Activated CD8-positive, alpha-beta memory T cell treated with anti-CD3 and anti-CD28 coated beads, Interleukin-2, amount 10 ng/mL, durations not matched to agents 7 days and 5 days (primary cell): ENCODE measurements at regions not wholly inside any gene's neighbourhood (a gene's known extent, or its start where the extent isn't known, plus 50 kb on each side); places are given as distances from the start of the nearest gene placed in this dataset.

Experiments
- ATAC-seq: fragments of 150-1000 bp; cut with Tn5 transposase; one replicate; pipeline ENCODE4 v1.10.0; 2021; ENCODE audit warnings: moderate library complexity
- CTCF ChIA-PET: fragments of 350-600 bp; sonication (Branson Sonifier 250); formaldehyde crosslinking; loops from one replicate; lab custom pipeline; 2021; ENCODE audit warnings: antibody characterized with exemption; lab: Charles Lee
- DNase-seq: peaks from one replicate; pipeline ENCODE4 v3.0.0-alpha.2; 2020
- H3K27ac Mint-ChIP-seq: one replicate; pipeline ENCODE4 v1.8.0; 2021; ENCODE audit warnings: mild to moderate bottlenecking, mixed read lengths
- H3K27me3 Mint-ChIP-seq: one replicate; pipeline ENCODE4 v1.8.0; 2021; ENCODE audit warnings: mixed read lengths
- H3K36me3 Mint-ChIP-seq: one replicate; pipeline ENCODE4 v1.8.0; 2021; ENCODE audit warnings: mild to moderate bottlenecking, mixed read lengths
- H3K4me1 Mint-ChIP-seq: one replicate; pipeline ENCODE4 v1.8.0; 2021; ENCODE audit warnings: mixed read lengths
- H3K4me3 Mint-ChIP-seq: one replicate; pipeline ENCODE4 v1.8.0; 2021; ENCODE audit warnings: mild to moderate bottlenecking, moderate library complexity, mixed read lengths
- H3K9me3 Mint-ChIP-seq: one replicate; pipeline ENCODE4 v1.8.0; 2022; ENCODE audit warnings: low read depth, mixed read lengths

DNA sequence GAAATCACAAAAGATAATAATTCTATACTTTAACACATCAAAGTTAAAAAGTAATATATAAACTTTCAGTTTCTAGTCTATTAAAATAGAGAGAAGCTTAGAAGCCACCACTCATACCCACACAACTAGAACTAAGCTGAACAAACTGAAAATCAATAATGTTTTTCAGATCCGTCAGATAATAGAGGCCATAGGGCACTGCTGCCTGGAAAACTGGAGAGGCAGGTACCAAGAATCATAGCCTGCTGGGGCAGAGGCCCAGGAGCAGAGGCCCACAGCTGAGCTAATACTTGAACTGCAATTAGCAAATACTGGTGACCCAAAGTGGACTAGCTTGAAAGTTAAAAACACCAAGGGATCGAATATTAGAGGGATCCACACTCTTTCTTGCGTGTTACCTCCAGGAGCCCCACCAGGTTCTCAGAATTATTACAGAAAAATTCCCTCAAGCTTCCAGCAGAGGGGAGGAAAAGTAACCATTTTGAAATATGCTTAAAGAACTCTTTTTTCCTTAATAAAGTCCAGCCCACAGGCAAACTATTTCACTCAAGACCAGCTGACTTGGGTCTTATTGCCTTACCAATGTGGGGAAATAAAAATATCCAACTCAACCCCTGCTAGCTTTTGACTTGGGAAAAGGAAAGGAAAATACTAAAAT, 774.1 kb upstream of the IGFBP3 start:
- H3K4me3 Mint-ChIP-seq = no peak overlapping the region
- CTCF ChIA-PET = no interaction called here
- no peak overlapping the region for H3K27ac Mint-ChIP-seq
- H3K27me3 Mint-ChIP-seq = no peaks in the 10 kb centered on the region
- peaks cover 3% of the 10 kb centered on the region for H3K9me3 Mint-ChIP-seq
- DNase-seq = no peak
- H3K36me3 Mint-ChIP-seq = no peaks in the 10 kb centered on the region
- no peaks in the 10 kb centered on the region for H3K4me1 Mint-ChIP-seq
- ATAC-seq = no peak

DNA sequence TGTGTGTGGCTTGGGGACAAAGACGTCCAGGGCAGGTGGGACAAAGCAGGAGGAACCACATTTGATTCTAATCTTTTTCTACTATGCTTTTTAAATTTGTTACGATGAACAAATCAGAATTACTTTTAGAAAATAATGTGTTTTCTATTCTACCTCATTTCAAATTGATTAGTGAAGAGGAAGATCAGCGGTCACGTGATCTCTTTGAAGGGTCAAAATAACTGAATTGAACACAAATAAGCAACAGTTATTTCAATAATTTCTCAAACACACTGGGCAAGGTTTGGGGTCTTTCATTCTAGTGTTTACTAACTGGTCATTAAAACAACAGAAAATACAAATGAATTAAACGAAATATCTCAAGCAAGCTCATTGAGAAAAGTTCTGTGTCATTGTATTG, 773.0 kb upstream of the IGFBP3 start:
- Mint-ChIP-seq H3K27ac (no peak overlapping the region), H3K9me3 (peaks cover 3% of the 10 kb centered on the region), H3K27me3 (no peaks in the 10 kb centered on the region), H3K4me3 (no peak overlapping the region), H3K4me1 (no peaks in the 10 kb centered on the region), H3K36me3 (no peaks in the 10 kb centered on the region)
- DNase-seq (no peak), ATAC-seq (no peak)
- CTCF ChIA-PET = no interaction called here

DNA sequence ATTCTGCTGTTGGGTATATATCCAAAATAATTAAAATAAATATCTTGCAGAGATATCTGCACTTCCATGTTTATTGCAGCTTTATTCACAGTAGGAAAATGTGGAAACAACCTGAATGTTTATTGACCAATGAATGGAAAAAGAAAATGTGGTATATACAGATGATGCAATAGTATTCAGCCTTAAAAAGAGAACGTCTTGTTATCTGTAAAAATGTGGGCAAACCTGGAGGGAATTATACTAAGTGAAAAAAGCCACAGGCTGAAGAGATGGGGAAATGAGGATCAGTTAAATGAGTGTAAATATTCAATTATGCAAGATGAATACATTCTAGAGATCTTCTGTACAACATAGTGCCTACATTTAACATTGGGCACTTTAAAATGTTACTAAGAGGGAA, 766.1 kb upstream of the IGFBP3 start:
- ATAC-seq (no peak), DNase-seq (no peak)
- no peaks in the 10 kb centered on the region for H3K9me3 Mint-ChIP-seq
- H3K4me1 Mint-ChIP-seq = no peaks in the 10 kb centered on the region
- CTCF ChIA-PET = no interaction called here
- H3K27me3 Mint-ChIP-seq = no peaks in the 10 kb centered on the region
- no peak overlapping the region for H3K4me3 Mint-ChIP-seq
- no peak overlapping the region for H3K27ac Mint-ChIP-seq
- H3K36me3 Mint-ChIP-seq = no peaks in the 10 kb centered on the region

DNA sequence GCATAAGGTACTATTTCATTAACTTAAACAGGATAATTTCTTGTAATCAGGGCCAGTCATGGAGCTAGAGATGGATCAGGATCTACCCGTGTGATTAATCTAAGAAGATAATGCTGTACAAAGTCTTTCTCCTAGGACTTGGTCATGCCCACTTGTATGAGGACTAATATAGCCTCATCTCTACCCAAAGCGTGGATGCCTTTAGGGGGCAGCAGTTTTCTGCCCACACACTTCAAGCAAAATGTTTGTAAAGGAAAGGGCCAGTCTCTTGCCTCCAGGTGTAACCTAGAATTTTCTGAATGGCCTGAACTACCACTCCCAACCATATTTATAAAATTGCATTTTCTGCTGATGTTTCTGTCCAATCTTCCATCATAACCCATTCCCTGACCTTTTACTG, 764.0 kb upstream of the IGFBP3 start:
- ATAC-seq = no peak
- Mint-ChIP-seq H3K4me3 (no peak overlapping the region), H3K27ac (no peak overlapping the region), H3K36me3 (no peaks in the 10 kb centered on the region), H3K4me1 (no peaks in the 10 kb centered on the region), H3K27me3 (no peaks in the 10 kb centered on the region), H3K9me3 (no peaks in the 10 kb centered on the region)
- CTCF ChIA-PET = no interaction called here
- DNase-seq = no peak

DNA sequence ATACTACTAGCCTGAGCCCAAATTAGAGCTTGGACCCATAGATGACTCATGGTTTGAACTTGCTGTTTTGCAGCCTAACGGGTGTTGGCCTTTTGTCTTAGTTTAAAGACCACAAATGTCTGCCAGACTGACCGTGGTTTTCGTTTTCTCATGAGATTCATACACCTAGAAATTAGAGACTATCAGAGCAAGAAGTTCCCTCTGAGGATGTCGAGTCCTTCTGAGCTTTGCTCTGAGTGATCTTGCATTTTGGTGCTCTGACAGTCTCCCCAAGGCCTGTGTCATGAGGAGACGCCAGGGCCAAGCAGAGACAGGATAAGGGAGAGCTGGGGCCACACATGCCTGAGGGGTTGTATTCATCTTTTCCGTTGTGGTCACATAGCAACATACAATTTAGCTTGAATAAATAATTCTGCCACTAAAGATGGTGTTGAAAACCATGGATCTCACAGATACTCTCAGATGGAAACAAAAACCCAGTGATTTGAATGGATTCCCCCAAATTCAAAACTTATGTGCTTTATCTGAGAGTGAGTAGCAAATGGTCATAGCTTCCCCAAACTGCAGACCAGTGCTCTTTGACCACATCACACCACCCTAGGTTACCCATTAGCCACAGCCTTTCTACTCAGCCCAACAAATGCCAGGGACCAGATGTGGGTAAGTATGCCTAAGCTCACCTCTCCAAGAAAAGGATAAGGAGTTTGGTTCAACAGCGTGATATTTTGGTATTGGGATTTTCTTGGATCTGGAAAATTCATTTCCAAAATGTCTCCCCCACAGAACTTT, 762.0 kb upstream of the IGFBP3 start:
- H3K27me3 Mint-ChIP-seq = no peaks in the 10 kb centered on the region
- CTCF ChIA-PET = no interaction called here
- no peak overlapping the region for H3K4me3 Mint-ChIP-seq
- no peaks in the 10 kb centered on the region for H3K36me3 Mint-ChIP-seq
- DNase-seq = no peak
- ATAC-seq = no peak
- no peak overlapping the region for H3K27ac Mint-ChIP-seq
- no peaks in the 10 kb centered on the region for H3K9me3 Mint-ChIP-seq
- H3K4me1 Mint-ChIP-seq = no peaks in the 10 kb centered on the region

DNA sequence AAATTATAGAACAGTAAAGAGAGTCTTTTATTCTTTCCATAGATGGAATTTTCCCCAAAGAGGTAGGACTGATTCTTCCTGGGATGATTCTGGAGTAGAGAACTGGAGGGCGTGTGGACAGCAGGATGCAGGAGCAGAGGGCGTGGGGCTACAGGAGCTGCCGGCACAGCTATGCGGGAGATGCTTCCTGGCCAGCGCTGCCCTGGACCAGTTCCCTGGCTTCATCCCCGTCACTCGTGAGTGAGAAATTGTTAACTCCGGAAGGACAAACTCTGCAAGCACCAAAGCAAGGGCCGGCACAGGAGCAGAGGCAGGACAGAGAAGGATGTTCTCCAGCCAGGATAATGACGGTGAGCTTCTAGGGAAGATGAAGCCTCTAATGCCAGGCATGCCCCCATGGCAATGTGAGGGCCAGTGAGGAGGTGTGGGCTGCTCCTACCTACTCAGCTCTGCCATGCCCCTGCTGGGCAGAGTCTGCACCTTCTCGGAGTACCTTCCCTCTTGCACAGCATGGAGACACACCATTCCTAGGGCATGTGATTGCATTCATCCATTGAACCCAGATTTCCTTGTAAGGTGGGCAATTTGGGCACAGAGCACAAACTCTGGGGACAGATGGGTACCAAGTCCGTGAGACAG, 760.9 kb upstream of the IGFBP3 start:
- Mint-ChIP-seq H3K36me3 (no peaks in the 10 kb centered on the region), H3K27me3 (no peaks in the 10 kb centered on the region), H3K9me3 (no peaks in the 10 kb centered on the region), H3K27ac (no peak overlapping the region), H3K4me1 (no peaks in the 10 kb centered on the region), H3K4me3 (no peak overlapping the region)
- CTCF ChIA-PET = no interaction called here
- ATAC-seq = no peak
- no peak for DNase-seq

DNA sequence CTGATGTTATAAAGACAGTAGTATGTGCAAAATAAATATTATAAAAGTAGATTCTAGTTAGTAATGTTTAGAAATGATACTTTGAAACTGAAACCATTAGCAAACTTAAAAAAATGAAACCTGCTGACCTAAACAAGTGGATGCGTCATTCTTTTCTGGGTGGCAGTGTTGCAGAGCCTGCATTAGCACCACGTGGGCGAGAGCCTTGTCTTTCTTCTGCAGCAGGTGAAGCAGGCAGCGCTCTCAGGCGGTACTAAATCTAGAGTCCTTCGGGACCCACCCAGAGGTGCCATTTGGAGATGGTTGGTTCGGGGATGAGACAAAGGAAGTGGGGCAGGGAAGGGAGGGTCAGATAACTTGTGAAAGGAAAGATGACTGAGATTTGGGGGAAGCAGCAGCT, 759.1 kb upstream of the IGFBP3 start:
- Mint-ChIP-seq H3K27ac (no peak overlapping the region), H3K36me3 (no peaks in the 10 kb centered on the region), H3K4me3 (no peak overlapping the region), H3K27me3 (no peaks in the 10 kb centered on the region), H3K9me3 (no peaks in the 10 kb centered on the region), H3K4me1 (no peaks in the 10 kb centered on the region)
- ATAC-seq (no peak), DNase-seq (no peak)
- CTCF ChIA-PET = no interaction called here

DNA sequence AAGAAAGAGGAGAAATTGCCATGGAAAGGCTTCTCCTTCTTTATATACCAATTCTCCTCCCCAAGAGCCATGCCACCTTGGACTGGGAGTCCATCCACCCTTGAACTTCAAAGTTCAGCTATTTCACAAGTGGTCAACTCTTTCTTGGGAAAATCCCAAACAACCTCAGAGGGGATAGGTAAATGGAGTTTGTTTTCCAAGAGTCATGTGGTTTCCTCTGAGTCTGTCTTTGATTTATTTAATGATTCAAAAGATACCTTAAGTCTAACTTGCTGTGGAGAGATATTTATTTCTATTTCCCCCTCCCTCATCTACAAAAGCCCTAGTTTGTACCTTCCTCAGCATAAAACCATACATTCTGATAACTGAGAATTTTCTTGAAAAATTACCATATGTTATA, 758.6 kb upstream of the IGFBP3 start:
- Mint-ChIP-seq H3K27ac (no peak overlapping the region), H3K9me3 (no peaks in the 10 kb centered on the region), H3K4me3 (no peak overlapping the region), H3K27me3 (no peaks in the 10 kb centered on the region), H3K36me3 (no peaks in the 10 kb centered on the region), H3K4me1 (no peaks in the 10 kb centered on the region)
- ATAC-seq (no peak), DNase-seq (no peak)
- CTCF ChIA-PET = no interaction called here

DNA sequence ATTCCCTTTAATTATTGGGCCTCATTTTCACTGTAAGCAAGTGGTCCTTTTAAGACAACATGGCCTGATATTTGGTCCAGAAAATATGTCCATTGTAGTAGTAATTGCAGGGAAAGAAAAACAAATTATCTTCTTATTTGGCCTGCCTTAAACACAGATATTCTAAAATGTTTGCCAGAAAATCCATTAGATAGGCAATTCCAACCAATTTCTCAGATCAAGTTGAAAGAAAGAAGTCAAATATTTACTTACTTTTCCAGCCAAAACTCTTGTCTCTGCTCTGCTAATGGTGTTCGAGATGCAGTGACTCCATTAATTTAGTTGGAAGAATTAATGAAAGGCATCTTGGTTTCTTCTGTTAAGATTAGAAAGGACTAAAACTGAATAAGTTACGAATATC, 757.3 kb upstream of the IGFBP3 start:
- DNase-seq = no peak
- no peak overlapping the region for H3K27ac Mint-ChIP-seq
- H3K27me3 Mint-ChIP-seq = no peaks in the 10 kb centered on the region
- no peak for ATAC-seq
- H3K4me1 Mint-ChIP-seq = no peaks in the 10 kb centered on the region
- no peaks in the 10 kb centered on the region for H3K9me3 Mint-ChIP-seq
- no peak overlapping the region for H3K4me3 Mint-ChIP-seq
- CTCF ChIA-PET = no interaction called here
- no peaks in the 10 kb centered on the region for H3K36me3 Mint-ChIP-seq

DNA sequence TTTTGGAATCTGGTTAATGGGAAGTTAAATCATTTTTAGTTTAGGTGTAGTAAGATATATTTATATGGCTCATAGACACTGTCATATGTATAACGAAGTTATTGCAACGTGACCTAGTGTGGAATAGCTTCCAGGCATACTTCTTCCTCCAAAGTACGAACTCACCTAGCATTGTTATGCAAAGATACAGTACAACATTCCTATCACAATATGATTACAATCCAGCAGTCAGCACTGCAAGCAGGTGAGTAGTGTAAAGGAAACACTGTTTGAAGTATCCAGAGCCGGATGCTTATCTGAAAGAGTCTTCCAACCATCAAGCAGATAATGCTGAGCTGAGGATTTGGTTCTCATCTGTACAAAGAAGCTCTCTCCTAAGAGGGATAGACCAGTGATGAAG, 754.4 kb upstream of the IGFBP3 start:
- CTCF ChIA-PET = no interaction called here
- Mint-ChIP-seq H3K27me3 (no peaks in the 10 kb centered on the region), H3K27ac (no peak overlapping the region), H3K4me1 (no peaks in the 10 kb centered on the region), H3K36me3 (no peaks in the 10 kb centered on the region), H3K4me3 (no peak overlapping the region), H3K9me3 (peaks cover under 1% of the 10 kb centered on the region)
- no peak for ATAC-seq
- no peak for DNase-seq

DNA sequence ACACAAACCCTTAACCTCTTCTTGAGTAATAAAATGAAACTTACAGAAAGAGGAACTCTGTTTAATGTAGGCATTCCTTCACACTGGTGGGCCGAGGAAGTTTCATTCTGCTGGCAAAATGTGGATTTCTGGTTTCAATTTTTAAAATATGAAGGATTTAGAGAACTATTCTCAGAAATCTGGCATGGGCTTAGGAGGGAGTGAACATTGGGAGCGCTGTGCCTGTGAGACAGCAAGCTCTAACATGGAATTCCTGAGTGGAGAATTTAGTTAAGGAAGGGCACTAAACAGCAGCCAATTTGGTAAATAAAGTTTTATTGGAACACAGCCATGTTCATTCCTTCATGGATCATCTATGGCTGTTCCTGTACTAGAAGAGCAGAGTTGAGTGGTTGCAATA, 751.8 kb upstream of the IGFBP3 start:
- ATAC-seq (no peak), DNase-seq (no peak)
- Mint-ChIP-seq H3K4me3 (no peak overlapping the region), H3K36me3 (no peaks in the 10 kb centered on the region), H3K27ac (no peak overlapping the region), H3K4me1 (no peaks in the 10 kb centered on the region), H3K9me3 (peaks cover 6% of the 10 kb centered on the region), H3K27me3 (no peaks in the 10 kb centered on the region)
- CTCF ChIA-PET = no interaction called here

DNA sequence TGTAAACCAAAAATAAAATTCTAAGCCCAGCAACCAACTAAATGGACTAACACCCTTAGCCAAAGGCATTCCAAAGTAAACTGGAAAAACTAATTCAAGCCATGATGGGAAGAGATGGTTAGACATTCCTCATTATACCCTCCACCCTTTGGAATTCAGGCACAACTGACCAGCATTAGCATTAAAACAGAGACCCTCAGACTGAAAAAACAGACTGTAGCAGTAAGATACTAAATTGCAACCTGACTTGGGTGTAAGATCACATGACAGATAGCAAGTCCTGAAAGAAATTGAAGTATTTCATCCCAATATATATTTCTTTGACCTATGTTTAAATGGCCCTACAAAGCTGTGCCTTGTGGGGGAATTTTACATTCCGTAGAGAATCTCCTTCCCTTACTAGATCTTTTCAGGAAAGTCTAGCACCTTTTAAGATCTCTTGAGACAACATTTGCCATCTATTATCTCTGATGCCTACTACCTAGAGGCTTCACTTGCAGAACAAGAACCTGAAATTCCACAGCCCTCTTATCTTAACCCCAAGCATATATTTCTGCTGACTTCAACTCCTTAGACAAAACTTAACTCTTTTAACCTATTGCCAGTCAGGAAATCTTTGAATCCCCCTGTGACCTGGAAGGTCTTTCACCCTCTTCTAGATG, 750.2 kb upstream of the IGFBP3 start:
- CTCF ChIA-PET = no interaction called here
- Mint-ChIP-seq H3K27me3 (no peaks in the 10 kb centered on the region), H3K4me1 (no peaks in the 10 kb centered on the region), H3K27ac (no peak overlapping the region), H3K4me3 (no peak overlapping the region), H3K36me3 (no peaks in the 10 kb centered on the region), H3K9me3 (peaks cover 8% of the 10 kb centered on the region)
- ATAC-seq (no peak), DNase-seq (no peak)

DNA sequence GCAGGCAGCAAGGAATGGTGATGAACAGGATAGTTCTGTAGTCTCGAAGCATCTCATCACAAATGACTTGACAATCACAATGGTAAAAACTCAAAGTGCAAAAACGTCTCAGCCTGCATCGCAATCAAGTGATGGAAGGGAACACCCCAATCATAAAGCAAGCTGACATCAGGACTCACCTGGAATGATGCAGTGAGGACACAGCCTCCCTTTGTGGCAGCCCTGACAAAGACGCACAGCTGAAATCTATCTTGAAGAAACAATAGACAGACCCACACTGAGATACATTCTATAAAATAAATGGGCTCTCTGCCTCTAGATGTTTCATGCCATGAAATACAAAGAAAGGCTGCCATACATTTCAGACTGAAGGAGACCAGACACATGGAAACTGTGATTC, 748.0 kb upstream of the IGFBP3 start:
- Mint-ChIP-seq H3K4me3 (no peak overlapping the region), H3K4me1 (no peaks in the 10 kb centered on the region), H3K27ac (no peak overlapping the region), H3K27me3 (no peaks in the 10 kb centered on the region), H3K9me3 (peaks cover 8% of the 10 kb centered on the region), H3K36me3 (no peaks in the 10 kb centered on the region)
- DNase-seq = no peak
- no peak for ATAC-seq
- CTCF ChIA-PET = no interaction called here

DNA sequence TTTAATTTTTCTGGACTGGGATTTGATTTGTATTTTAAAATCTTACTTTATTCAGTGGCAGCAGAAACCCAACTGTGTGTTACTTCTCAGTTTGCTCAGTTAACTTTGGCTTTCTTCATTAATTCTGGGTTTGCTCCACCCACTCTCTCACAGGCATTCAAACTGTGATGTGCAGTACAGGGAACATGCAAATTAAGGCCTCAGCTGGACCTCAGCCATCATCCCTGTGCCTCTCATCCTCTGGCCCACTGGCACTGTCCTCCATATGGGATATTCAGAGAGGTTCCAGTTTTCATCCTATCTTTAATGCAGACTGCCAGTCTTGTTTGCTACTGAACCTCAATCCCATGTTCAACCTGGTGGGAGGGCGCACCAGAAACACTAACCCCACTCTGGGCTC, 743.4 kb upstream of the IGFBP3 start:
- DNase-seq = no peak
- peaks cover 8% of the 10 kb centered on the region for H3K9me3 Mint-ChIP-seq
- H3K4me3 Mint-ChIP-seq = no peak overlapping the region
- H3K27ac Mint-ChIP-seq = no peak overlapping the region
- no peaks in the 10 kb centered on the region for H3K27me3 Mint-ChIP-seq
- CTCF ChIA-PET = no interaction called here
- H3K4me1 Mint-ChIP-seq = no peaks in the 10 kb centered on the region
- no peak for ATAC-seq
- H3K36me3 Mint-ChIP-seq = no peaks in the 10 kb centered on the region
